NB4 (cell line): ENCODE measurements at regions not wholly inside any gene's neighbourhood (a gene's known extent, or its start where the extent isn't known, plus 50 kb on each side); places are given as distances from the start of the nearest gene placed in this dataset.

Source experiments
- CTCF ChIP-seq: IDR thresholded peaks from one replicate; pipeline ENCODE4 v1.5.1; 2012; ENCODE audit warnings: low read depth, low read length
- MAX ChIP-seq: IDR thresholded peaks from 2 replicates; pipeline ENCODE4 v1.6.1; 2011; ENCODE audit warnings: low read depth, low read length
- MYC ChIP-seq: IDR thresholded peaks from 2 replicates; pipeline ENCODE4 v1.6.1; 2011; ENCODE audit warnings: low read depth, low read length
- POLR2A ChIP-seq: IDR thresholded peaks from 2 replicates; pipeline ENCODE4 v1.6.1; 2011; ENCODE audit warnings: mild to moderate bottlenecking; ENCODE audit not compliant: insufficient read length; ENCODE audit errors: extremely low read depth

- TF ChIP-seq CTCF = no peak
- TF ChIP-seq POLR2A = no peak
- TF ChIP-seq MAX = no peak
- TF ChIP-seq MYC = no peak
Measured at GRCh38 chr6:130644175-130644574, 183.0 kb upstream of the SMLR1 start.
